Heart left ventricle (tissue), 16 donors: ENCODE measurements at regions not wholly inside any gene's neighbourhood (a gene's known extent, or its start where the extent isn't known, plus 50 kb on each side); places are given as distances from the start of the nearest gene placed in this dataset.

Source experiments
- ATAC-seq, 4 donors: fragments of 200-7000 bp; cut with Tn5 transposase; one replicate each; pipeline ENCODE4 v1.9.1; 2020 to 2022; ENCODE audit warnings: moderate library complexity in 4 of 4, mild to moderate bottlenecking in 3 of 4, moderate number of reproducible peaks in 1 of 4
- DNase-seq, 5 donors: peaks; one replicate each; pipeline ENCODE4 v3.0.0-alpha.2; 2020
- H3K27ac ChIP-seq, 12 donors: fragments of 200-600 bp; sonication (generic) in 4 of 12; one replicate each; pipeline versions ENCODE4 v1.5.0 to v1.8.0; 2016 to 2022; ENCODE audit warnings: mild to moderate bottlenecking in 2 of 12
- H3K27me3 ChIP-seq, 9 donors: fragments of 200-600 bp; sonication (generic) in 2 of 9; one replicate each; pipeline versions ENCODE4 v1.5.1 to v1.8.0; 2016 to 2022; ENCODE audit warnings: mild to moderate bottlenecking in 3 of 9
- H3K36me3 ChIP-seq, 9 donors: fragments of 200-600 bp; sonication (generic) in 2 of 9; one replicate each; pipeline versions ENCODE4 v1.5.0 to v1.8.0; 2018 to 2022; ENCODE audit warnings: mild to moderate bottlenecking in 2 of 9
- H3K4me1 ChIP-seq, 12 donors: fragments of 200-600 bp; sonication (generic) in 4 of 12; one replicate each; pipeline versions ENCODE4 v1.5.0 to v1.8.0; 2016 to 2022; ENCODE audit warnings: mild to moderate bottlenecking in 3 of 12
- H3K4me3 ChIP-seq, 12 donors: fragments of 200-600 bp; sonication (generic) in 4 of 12; one replicate each; pipeline versions ENCODE4 v1.5.0 to v1.8.0; 2017 to 2022; ENCODE audit warnings: mild to moderate bottlenecking in 9 of 12, moderate library complexity in 4 of 12
- H3K9me3 ChIP-seq, 12 donors: fragments of 200-600 bp; sonication (generic) in 4 of 12; one replicate each; pipeline versions ENCODE4 v1.5.0 to v1.8.0; 2016 to 2022; ENCODE audit warnings: mild to moderate bottlenecking in 1 of 12
- CTCF ChIP-seq, 12 donors: fragments of 200-600 bp; sonication (generic) in 4 of 12; IDR thresholded peaks; one replicate each; pipeline versions ENCODE4 v1.5.0 to v1.8.0; 2018 to 2022; ENCODE audit warnings: antibody characterized with exemption in 12 of 12, mild to moderate bottlenecking in 5 of 12
- POLR2A ChIP-seq, 2 donors: fragments of 450-650 bp; IDR thresholded peaks; one replicate each; pipeline ENCODE4 v1.6.1; 2017; ENCODE audit warnings: antibody characterized with exemption in 2 of 2, mild to moderate bottlenecking in 2 of 2, moderate library complexity in 2 of 2
- WGBS, 4 donors: extraction: QIAGEN DNeasy Blood & Tissue Kit in 2 of 4; methylation state at CpG; one replicate each; pipeline versions ENCODE4 v1.1.5 to v1.1.7; 2013 to 2018; 5-methylcytosine and 5-hydroxymethylcytosine counted together
- intact Hi-C, 10 donors: fragments of 100-400 bp; cut with DNase I; formaldehyde crosslinking; loops; one replicate each; pipeline versions ENCODE4 v1.11.1 to v1.14.2; 2022
- donor health status: ischemic (EF 13 %, LVEDD 7.1; RV severe dilation, severe dysfunction).
- donor health status: healthy with polysubstance abuse.
- donor health status: DM: no; HTN: yes; CAD: no.
- donor health status: DM: no; HTN: no; CAD: no.
- donor health status: ischemic (EF 25% LVEDD 6.9; RV normal size, moderate dysfunction).
- donor health status: ischemic (EF 25% LVEDD 5.7; RV mildly dilated, moderate dysfunction).
- donor health status: healthy.
- donor health status: DM: yes; HTN: yes; CAD: no.
- donor health status: ischemic (EF 35%, LVEDD 5.7; RV mildly dilated, moderate dysfunction).
- donor health status: nonischemic (EF 11% LVEDD 7.7; RV severe dilation, severe dysfunction).
- donor health status: DM: yes; HTN: yes; CAD: no.
- donor health status: PGD.
- donor health status: ischemic (EF 29% LVEDD 5.4; RV normal size, mild dysfunction).
- donor health status: nonischemic (EF 23%, LVEDD 6.1; RV moderate dilation, normal function).

GRCh38 chr15:45743426-45744235 lies 108.8 kb downstream of the SQOR start:
- no peak for DNase-seq
- Histone ChIP-seq H3K36me3 (no peaks in the 10 kb centered on the region), H3K4me3 (peak overlapping the region in 6 of 12 donors; percentile 7 to 31 (median 21)), H3K4me1 (peaks cover 0 to 16% (median 0%) of the 10 kb centered on the region in 12 donors), H3K9me3 (peaks cover 0 to 4% (median 0%) of the 10 kb centered on the region in 12 donors), H3K27me3 (no peaks in the 10 kb centered on the region), H3K27ac (peak overlapping the region in 6 of 12 donors; percentile 8 to 52 (median 30))
- WGBS, 4 donors: 40 to 51% (median 43%) methylated on average over 16 of the region's 16 CpGs
- no peak for TF ChIP-seq CTCF (IDR thresholded peaks at IDR 0.05)
- TF ChIP-seq POLR2A (IDR thresholded peaks at IDR 0.05): no peak
- ATAC-seq: peak in 2 of 4 donors; percentile 20 to 60
- intact Hi-C loops: no loop called here

GRCh38 chr15:45744236-45744589 lies 109.4 kb downstream of the SQOR start:
- Histone ChIP-seq H3K4me1 (peaks cover 0 to 16% (median 0%) of the 10 kb centered on the region in 12 donors), H3K27ac (peak overlapping the region in 2 of 12 donors; percentile 8 to 27), H3K4me3 (peak overlapping the region in 1 of 12 donors; percentile 22), H3K9me3 (peaks cover 0 to 4% (median 0%) of the 10 kb centered on the region in 12 donors), H3K27me3 (no peaks in the 10 kb centered on the region), H3K36me3 (no peaks in the 10 kb centered on the region)
- 55 to 72% (median 63%) methylated on average over 4 of the region's 4 CpGs for WGBS, 4 donors
- no peak for TF ChIP-seq CTCF (IDR thresholded peaks at IDR 0.05)
- TF ChIP-seq POLR2A (IDR thresholded peaks at IDR 0.05): no peak
- DNase-seq: no peak
- intact Hi-C loops: no loop called here
- ATAC-seq: no peak

- DNase-seq (no peak), ATAC-seq (no peak)
- TF ChIP-seq CTCF (IDR thresholded peaks at IDR 0.05) (no peak), POLR2A (IDR thresholded peaks at IDR 0.05) (no peak)
- peaks cover 0 to 16% (median 0%) of the 10 kb centered on the region in 12 donors for H3K4me1 ChIP-seq
- no peaks in the 10 kb centered on the region for H3K36me3 ChIP-seq
- no peak overlapping the region for H3K27ac ChIP-seq
- H3K4me3 ChIP-seq: no peak overlapping the region
- no peaks in the 10 kb centered on the region for H3K9me3 ChIP-seq
- intact Hi-C loops: no loop called here
- no peaks in the 10 kb centered on the region for H3K27me3 ChIP-seq
- WGBS, 4 donors: 64 to 76% (median 73%) methylated on average over 3 of the region's 3 CpGs
Observed at GRCh38 chr15:45747426-45747825, 112.6 kb downstream of the SQOR start.

GRCh38 chr15:45751629-45752028 lies 116.8 kb downstream of the SQOR start:
- DNase-seq: no peak
- TF ChIP-seq CTCF (IDR thresholded peaks at IDR 0.05) (no peak), POLR2A (IDR thresholded peaks at IDR 0.05) (no peak)
- 71 to 73% (median 71%) methylated on average over 3 of the region's 3 CpGs for WGBS, 4 donors
- no peaks in the 10 kb centered on the region for H3K27me3 ChIP-seq
- peaks cover 0 to 3% (median 0%) of the 10 kb centered on the region in 12 donors for H3K9me3 ChIP-seq
- ATAC-seq: no peak
- intact Hi-C loops: no loop called here
- no peaks in the 10 kb centered on the region for H3K4me1 ChIP-seq
- no peak overlapping the region for H3K4me3 ChIP-seq
- no peak overlapping the region for H3K27ac ChIP-seq
- H3K36me3 ChIP-seq: no peaks in the 10 kb centered on the region
